ENCODE measurements at regions not wholly inside any gene's neighbourhood (a gene's known extent, or its start where the extent isn't known, plus 50 kb on each side); places are given as distances from the start of the nearest gene placed in this dataset.

DNA sequence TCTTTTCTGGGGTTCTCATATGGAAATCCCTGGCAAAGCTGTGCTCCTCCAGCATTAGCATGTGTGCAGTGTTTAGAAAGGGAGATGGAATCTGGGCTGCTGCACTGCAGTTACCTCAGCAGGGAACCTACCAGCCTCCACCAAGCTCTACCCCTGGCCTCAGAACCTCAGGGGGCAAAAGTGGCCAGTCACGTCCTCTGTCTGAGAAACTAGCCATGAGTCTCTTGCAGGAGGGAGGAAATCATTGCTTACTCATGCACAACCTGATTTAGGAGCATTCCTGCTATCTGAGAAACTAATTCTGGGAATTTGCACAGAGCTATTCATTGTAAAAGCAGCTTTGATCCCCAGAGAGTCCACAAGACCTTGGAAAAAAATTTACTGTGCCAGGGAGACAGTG lies 80.6 kb upstream of the IPO9 start:
- no peak for DNase-seq (ENCODE audit: low read depth, low spot score)

DNA sequence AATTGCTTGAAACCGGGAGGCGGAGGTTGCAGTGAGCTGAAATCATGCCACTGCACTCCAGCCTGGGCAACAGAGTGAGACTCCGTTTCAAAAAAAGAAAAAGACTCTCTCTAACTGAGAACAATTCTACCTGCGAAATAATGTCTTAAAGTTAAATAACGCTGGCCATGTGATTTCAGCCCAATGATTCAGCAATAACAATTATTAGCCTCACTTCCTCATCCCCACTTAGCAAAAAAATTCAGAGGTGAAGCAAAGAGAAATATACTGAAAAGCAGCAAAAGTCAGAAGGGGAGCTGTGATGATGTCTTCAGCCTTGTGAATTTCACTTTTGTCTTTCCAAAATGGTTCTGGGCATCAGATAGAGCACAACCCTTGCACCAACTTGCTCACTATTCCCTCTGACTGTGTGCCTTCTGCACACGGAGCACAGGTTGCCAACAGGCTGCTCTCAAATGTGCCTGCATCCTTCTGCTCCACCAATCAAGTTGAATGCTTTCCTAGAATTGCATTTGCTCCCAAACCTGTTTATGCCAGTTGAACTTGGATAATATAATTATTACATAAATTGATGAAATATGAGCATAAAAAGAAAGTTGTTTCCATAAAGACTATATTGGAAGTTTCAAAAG lies 79.8 kb upstream of the IPO9 start:
- DNase-seq (ENCODE audit: low read depth, low spot score) = no peak

DNA sequence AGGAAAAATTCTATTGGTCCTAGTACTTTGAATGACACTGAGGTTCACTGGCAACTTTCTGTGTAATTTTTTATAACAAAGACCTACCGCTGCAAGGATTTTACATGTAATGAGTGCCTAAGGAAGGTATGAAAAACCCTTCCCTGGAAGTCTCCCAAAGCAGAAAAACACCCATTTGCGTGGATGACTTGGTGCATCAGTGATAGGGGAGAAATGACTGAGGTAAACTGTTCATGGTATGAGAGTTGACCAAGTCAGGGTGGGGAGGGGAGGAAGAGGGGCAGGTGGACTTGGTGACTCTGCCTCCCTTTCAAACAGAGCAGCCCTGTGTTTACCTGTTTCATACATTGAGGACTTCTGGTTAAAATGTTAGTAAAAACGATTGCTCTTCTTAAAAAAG lies 78.8 kb upstream of the IPO9 start:
- no peak for DNase-seq (ENCODE audit: low read depth, low spot score)

DNA sequence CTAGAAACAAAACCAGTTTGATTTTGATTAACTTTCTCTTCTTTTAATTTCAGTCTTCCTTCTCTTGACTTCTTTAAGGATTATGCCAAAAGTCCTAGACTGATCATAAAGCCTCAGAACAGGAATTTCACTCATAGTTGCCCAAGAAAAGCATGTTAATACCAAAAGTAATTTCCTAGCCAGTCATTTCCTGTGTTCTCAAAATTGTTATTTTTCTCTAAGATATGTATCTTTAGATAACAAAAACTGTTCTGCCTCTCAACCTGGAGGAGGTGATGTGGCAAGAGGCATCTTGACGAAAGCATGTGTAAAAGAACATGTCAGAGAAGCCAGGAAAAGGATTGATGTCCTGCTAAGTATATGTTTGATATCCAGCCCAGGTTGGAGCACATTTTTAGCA lies 78.0 kb upstream of the IPO9 start:
- DNase-seq (ENCODE audit: low read depth, low spot score) = no peak

DNA sequence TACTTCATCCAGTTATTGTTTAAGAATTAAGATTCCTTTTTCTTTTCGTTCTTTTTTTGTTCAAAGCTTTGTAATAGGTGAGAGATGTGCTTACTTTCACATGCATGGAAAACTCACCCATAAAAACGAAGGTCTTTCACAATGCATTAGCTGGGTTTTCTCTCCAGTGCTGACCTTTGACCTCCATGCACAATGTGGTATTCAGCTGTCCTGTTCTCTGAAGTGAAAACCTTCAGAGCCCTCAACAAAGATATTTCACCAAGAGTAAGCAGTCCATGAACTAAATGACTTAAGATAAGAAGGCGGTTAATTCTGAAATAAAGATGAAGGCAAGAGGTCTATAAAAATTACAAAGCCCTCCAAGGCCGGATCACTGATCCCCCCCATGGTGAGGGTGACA lies 77.1 kb upstream of the IPO9 start:
- DNase-seq (ENCODE audit: low read depth, low spot score) = no peak

DNA sequence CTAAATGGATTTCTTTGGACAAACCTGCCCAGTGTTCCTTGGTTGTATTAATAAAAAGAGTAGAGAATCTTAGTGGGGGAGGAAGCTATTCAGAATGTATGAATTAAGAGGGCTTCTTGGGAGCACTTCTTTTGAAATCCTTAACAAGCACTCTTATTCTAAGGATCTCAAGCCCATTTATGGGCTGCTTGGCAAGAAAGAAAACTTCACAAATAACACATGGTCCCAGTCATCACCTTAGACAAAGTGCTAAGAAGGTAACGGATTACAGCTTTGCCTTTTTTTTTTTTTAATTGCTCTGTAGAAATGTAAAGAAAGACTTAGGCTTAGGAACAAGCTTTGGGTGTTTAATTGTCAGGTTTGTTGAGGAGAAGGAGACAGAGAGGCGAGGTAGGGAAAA lies 76.6 kb upstream of the IPO9 start:
- no peak for DNase-seq (ENCODE audit: low read depth, low spot score)

DNA sequence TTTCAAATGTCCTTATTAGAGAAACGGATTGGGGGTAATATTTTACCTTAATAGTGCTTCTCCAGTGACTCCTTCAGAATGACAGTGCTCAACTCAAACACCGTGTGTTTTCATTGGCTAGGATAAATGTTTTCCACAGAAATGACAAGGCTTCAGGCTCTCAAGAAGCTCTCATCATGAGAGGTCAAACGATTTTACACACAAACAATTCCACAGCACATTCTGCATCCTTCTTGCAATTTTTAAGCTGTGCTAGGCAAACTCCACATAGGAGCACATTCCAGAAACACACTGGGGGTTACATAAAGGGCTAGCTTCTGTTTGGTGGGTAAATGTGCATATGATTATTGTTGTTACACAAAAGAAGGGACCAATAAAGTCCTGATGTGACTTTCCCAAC lies 75.5 kb upstream of the IPO9 start:
- no peak for DNase-seq (ENCODE audit: low read depth, low spot score)

DNA sequence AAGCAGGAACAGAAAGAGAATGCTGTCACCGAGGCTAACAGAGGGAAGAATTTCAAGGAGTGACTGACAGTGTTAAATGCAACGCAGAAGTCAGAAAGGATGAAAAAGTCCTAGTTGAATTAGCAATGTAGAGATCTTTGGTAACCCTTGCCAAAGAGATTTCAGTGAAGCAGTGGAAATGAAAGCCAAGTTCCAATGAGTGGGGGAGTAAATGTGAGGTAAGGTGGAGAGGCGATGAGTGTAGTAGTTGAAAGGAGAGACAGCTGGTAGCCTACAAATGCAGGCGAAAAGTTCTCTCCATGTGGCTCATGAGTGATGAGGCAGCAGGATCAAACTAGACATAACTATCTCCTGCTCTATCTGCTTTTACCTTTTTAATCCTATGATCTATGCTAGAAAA lies 74.6 kb upstream of the IPO9 start:
- no peak for DNase-seq (ENCODE audit: low read depth, low spot score)

DNA sequence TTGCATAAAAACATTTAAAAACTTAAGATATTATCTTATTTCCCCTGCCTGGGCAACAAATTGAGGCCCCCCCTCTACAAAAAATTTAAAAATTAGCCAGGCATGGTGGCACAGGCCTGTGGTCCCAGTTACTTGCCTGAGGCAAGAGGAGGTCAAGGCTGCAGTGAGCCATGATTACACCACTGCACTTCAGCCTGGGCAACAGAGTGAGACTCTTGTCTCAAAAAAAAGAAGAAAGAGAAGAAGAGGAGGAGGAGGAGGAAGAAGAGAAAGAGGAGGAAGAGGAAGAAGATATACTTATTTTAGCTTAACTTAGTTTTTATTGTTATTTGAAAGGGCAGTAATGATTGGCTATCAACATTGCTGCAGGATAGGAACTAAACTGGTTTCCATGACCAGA lies 73.8 kb upstream of the IPO9 start:
- no peak for DNase-seq (ENCODE audit: low read depth, low spot score)

DNA sequence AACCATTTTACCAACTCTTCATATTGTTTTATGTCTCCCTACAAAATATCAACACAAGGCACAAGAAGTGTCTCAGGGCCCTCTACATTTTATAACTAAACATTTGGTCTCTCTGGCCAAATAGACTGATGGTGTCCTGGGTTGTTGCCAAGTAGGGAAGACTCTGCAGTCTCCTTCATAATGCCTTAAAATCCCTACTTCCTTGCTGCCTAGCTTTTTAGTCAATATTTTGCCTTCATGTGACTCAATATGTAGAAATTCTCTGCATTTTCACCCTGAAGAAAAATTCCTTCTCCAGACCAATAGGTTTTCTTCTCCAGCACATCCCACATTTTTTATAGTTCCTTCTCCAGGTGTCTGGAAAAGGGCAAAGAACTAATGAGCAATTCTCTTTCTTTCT lies 72.6 kb upstream of the IPO9 start:
- no peak for DNase-seq (ENCODE audit: low read depth, low spot score)

DNA sequence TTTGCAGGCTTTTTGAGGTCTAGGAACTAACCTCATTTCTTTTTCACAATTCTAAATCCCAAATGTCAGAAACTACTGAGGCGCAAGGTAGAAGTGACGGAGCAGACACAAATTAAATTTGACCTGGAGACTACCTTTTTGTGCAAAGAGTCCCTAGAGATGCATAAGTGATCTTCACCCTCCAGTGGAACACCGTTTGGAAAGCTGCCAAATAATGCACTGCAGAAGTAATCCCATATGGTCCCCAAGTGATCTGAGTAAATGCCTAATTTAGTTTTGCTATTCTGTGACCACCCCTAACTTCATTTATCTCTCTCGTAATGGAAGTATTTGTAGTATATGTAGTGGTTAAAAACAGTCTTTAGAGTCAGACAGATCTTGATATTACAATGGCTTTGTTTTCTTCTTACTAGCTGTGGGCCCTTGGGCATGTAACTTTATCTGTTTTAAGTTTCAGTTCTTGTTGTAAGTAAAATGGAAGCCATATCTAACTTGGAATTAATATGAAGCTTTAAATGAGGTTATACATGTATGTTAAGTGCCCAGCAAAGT lies 70.4 kb upstream of the IPO9 start:
- DNase-seq (ENCODE audit: low read depth, low spot score) = no peak

DNA sequence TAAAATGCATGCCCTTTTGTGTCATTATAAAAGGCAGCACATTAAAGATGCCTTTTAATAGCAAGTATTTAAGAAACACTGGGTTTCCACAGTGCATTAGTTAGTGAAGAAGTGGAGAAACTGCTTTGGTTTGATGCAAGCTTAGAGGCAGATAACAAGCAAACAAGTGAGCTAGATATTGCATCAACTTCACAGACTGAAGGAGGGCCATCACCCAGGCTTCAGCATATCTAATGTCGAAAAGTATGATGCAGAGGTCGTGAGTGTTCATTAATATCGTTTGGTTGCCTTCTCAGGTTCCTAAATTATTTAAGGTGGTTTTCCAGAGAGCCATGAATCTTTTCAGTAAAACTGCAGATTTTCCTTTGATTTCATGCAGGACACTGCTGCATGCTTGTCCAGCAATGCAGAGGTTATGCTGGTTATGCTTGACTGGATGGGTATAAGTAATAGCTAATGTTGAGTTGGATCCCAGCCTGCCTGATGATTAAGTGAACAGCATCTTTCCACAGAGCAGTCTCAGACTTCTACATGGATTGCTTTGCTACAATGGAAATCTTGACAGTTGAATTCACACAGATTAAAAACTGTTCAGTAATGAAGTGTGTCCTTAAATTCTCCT lies 69.7 kb upstream of the IPO9 start:
- DNase-seq (ENCODE audit: low read depth, low spot score) = no peak

DNA sequence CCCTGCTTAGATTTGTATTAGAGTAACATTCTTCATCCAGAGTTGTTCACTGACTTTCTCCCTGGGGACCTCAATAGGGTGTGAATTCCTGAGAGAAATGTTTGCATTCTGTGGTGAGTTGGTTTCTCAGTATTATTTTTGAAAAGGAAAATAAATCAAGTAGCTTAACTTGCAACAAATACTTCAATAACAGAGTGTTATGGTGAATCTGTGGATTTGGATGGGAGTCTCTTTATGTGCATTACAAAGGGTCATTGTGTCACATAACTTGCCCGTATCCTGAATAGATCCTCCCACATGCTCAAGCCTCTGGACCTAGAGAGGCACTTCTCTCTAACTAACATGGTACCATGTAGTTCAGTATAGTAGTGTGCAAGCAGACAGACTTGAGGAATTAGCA lies 68.4 kb upstream of the IPO9 start:
- no peak for DNase-seq (ENCODE audit: low read depth, low spot score)

DNA sequence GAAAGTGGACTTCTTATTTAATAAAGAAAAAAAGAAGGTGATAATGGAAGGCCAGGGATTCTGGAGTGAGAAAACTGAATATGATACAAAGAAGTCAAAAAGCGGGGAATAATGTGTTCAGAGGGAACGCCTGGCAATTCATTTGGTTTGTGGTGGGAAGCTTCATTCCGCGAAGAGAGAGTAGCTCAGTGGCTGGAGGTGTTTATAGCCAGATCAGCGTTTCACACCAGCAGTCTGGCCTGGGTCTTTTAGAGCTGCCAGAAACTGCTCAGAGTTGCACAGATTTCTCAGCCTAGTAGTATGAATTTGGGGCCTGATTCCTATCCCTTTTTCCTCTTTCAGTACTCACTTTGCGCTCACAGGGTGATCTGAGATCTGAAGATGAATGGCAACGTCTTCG lies 67.8 kb upstream of the IPO9 start:
- DNase-seq (ENCODE audit: low read depth, low spot score) = no peak

DNA sequence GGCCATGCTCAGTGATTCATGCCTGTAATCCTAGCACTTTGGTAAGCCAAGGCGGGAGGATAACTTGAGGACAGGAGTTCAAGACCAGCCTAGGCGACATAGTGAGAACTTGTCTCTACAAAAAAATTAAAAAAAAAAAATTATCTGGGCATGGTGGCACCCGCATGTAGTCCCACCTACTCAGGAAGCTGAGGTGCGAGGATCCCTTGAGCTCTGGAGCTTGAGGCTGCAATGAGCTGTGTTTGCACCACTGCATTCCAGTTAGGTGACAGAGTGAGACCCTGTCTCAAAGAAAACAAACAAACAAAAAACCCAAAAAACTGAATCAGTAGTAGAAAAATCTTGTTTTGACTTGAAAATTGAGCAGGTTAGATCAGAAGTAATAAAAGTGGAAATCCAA lies 67.1 kb upstream of the IPO9 start:
- no peak for DNase-seq (ENCODE audit: low read depth, low spot score)

DNA sequence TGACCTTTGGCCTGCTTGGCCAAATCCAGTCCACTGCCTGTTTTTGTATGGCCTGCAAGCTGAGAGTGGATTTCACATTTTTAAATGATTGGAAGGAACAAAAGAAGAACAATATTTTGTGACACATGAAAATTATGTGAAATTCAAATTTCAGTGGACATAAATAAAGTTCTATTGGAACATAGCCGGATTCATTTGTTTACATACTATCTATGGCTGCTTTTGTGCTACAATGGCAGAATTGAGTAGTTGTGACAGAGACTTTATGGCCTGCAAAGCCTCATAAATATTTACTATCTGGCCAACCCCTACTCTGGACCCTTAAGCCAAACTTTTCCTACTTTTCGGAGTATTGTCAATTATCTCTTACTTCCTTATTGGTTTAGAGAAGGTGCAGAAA lies 66.6 kb upstream of the IPO9 start:
- no peak for DNase-seq (ENCODE audit: low read depth, low spot score)

DNA sequence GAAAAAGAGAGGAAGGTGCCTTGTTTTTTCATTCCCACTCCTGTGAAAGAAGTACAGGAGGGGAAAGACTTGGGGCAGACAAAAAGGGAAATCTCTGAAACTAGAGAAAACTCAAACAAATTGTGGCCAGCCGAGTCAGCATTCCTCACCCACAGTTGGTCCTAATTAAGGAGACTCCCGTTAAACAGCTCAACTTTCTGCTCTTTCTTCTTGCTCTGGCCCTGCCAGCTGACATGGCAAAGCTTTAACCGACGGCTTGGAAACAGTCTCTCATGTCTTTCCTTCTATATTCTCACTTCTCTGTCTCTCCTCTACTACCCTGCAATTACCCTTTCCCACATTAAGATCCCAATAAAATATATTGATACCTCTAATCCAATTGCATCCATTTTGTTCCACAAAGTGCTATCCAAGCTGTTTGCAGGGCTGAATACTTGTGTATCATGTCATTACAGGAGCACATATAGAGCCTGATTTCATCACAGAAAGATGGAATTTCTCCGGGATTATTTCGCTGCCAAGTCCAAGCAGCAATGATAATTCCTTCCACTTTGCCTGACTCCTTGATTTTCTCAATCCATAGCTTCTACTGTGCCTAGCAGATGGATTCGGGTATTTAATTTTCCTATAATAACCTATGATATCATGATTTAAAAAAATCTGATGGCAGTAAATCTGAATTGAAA lies 65.4 kb upstream of the IPO9 start:
- DNase-seq (ENCODE audit: low read depth, low spot score) = no peak

DNA sequence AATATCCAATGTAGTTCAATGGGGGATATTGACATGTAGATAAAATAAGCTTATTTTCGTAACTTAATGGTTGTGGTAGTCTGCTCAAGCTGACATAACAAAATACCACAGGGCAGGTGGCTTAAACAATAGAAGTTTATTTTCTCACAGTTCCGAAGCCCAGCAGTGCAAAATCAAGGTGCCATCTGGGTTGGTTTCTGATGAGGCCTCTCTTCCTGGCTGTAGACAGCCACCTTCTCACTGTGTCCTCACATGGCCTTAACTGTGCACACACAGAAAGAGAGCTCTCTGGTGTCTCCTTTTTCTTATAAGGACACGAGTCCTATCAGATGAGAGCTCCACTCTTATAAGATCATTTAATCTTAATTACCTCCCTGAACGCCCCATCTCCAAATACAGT lies 64.8 kb upstream of the IPO9 start:
- DNase-seq (ENCODE audit: low read depth, low spot score) = no peak

DNA sequence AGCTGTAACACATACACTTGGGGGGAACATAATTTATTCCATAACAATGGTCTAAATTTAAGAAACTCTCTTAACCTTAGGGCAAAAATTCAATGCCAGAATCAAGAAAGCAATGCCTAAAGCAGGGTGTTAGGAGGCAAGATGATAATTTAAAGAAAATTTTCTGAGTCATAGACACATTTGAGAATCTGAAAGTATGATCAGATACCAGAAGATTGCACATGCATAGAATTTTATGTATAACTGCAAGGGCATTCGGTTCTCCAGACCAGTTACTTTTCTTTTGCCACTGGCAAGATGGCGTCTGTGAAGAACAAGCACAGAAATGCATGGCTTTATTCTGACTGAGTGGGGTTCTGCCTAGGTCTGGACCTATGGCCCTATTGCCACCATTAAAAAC lies 64.4 kb upstream of the IPO9 start:
- no peak for DNase-seq (ENCODE audit: low read depth, low spot score)

DNA sequence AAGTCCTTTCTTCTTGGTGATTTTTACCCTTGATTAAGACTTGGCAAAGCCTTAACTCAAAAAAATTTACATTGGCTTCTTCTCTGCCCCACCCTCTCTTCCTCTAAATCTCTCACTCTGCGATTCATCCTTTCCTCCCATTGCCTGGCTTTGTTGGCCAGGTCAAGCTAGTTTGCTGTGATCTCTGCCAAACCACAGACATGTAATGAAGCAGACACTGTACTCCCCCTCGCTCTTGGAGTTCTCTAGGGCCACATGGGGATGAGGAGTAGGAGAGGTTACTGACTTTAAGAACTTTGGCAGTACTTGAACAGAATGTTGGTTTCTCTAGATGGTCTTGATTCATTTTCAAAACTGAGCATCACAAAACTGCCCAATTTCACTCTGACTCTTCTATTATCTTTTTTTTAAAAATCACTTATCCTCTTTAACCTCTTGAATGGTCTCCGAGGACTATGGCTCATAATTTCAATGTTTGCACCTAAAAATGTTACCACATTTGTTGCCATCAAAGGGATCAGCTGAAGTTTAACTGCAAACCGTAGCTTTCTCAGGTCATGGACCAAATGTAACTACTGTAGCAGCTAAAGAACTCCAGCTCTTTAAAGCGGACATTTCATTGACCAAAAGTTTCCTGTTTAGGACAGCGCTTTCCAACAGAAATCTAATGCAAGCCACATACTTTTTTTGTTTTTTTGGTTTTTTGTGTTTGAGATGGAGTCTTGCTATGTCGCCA lies 62.7 kb upstream of the IPO9 start:
- DNase-seq (ENCODE audit: low read depth, low spot score) = no peak

DNA sequence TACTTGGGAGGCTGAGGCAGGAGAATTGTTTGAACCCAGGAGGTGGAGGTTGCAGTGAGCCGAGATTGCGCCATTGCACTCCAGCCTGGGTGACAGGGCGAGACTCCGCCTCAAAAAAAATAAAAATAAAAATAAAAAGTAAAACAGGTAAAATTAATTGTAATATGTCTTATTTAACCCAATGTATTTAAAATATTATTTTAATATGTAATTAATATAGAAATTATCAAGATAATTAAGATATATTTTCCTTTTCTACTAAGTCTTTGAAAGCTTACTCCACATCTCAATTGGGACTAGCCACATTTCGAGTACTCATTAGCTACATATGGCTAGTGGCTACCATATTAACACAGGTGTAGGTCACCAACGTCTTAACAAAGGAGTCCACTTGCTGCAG lies 61.6 kb upstream of the IPO9 start:
- no peak for DNase-seq (ENCODE audit: low read depth, low spot score)

DNA sequence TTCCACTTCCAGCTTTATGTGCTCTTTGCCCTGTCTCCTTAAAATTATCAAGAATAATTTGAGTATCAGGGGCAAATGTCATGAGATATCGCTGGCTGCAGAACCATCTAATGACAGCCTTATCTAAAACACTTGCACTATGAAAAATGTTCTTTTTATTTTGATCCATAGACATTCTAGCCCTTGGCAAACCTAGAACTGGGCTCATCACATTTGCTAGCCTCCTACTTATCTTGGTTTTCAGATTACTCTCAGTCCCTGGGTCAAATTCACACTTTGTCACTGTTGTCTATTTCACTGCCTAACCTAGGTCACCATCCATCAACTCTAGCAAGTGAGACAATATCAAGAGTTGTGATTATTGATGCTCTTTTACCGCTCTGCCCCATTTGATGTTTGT lies 59.9 kb upstream of the IPO9 start:
- DNase-seq (ENCODE audit: low read depth, low spot score) = no peak

DNA sequence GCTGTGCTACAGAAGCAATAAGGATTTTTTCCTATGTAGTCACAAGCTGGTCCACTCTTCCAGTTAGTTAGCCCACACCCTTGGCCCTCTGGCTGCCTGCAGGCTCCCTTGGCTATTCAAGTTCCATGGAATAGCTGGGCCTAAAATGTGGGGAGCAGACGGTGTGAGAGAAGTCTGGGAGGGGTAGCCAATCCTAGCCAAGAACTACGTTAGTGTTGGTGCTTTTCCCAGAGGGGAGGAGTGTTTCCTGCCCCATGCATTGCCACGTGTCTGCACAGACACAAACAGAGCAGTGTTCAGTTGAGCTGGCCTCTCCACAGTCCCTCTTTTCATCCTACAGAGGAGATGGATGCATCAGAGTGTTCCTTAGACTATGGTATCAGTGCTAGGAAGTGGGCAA lies 59.0 kb upstream of the IPO9 start:
- DNase-seq (ENCODE audit: low read depth, low spot score) = no peak

Data from iPS DF 19.7 (cell line).